ENCODE measurements at regions not wholly inside any gene's neighbourhood (a gene's known extent, or its start where the extent isn't known, plus 50 kb on each side); places are given as distances from the start of the nearest gene placed in this dataset.
"Not testable (repeated sequence)": the region's sequence is repeated elsewhere in the genome, so short reads cannot be mapped to it uniquely, and the experiment has no call there.

GRCh38 chr13:44698066-44698465 is 121.9 kb upstream of the TSC22D1 start:
- peak; percentile 52 for DNase-seq

DNA sequence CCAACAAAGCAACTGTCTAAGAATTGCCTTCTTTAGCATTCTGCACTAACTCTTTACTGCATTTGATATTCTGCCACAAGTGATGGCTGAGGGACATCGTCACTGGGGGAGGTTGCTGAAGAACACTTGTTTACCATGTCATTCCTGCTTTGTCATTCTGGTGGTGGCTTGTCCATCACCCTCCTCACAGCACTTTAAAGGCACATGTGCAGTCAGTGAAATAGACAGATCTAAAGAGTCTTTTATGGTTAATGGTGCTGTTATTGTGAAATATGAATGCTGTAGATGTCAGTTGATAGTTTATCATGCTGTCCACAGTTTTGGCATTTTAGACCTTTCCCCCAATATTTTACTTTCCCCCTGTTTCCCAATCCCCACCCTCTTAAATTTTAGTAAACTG is 120.9 kb upstream of the TSC22D1 start:
- no peak for DNase-seq

GRCh38 chr13:44695520-44695919 is 119.4 kb upstream of the TSC22D1 start:
- DNase-seq, result no peak

GRCh38 chr13:44694842-44695241 is 118.7 kb upstream of the TSC22D1 start:
- no peak for DNase-seq

DNA sequence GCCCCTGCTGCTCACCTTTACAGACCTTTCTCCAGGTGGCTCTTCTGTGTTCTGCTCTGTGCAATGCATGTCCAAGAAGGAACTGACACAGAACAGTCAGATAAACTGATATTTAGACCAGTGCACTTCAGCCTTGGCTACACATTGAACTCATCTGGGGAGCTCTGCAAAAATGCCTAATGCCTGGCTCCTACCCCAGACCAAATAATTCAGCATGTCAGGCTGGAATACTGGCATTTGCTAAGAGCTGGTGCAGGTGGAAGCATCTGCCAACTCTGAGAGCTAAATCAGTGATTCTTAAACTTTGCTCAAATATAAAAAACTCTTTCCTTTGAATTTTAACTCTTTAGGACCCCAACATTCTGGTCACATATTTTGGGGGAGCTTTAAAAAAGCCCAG is 118.2 kb upstream of the TSC22D1 start:
- no peak for DNase-seq

GRCh38 chr13:44693156-44693764 is 117.1 kb upstream of the TSC22D1 start:
- DNase-seq, result no peak

- DNase-seq, result no peak
These were observed 116.1 kb upstream of the TSC22D1 start for GRCh38 chr13:44692173-44692713.

DNA sequence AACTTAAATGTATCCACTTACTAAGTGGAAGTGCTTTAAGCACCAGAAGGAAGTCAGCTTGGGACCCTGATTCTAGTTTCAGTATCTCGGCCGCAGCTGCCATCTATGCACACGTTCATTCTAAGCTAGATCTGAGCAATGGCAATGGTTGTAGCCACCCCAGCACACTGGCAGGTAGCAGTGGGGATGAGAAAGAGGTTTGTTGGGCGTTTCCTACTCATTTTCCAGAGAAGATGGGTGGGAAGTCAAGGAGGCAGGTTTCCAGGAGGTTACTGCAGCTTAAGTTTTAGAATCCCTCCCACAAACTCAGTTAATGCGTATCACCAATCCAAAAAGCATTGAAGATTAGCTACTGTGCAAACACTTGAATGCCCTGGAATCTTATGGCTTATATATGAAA is 114.2 kb upstream of the TSC22D1 start:
- DNase-seq, result no peak

DNA sequence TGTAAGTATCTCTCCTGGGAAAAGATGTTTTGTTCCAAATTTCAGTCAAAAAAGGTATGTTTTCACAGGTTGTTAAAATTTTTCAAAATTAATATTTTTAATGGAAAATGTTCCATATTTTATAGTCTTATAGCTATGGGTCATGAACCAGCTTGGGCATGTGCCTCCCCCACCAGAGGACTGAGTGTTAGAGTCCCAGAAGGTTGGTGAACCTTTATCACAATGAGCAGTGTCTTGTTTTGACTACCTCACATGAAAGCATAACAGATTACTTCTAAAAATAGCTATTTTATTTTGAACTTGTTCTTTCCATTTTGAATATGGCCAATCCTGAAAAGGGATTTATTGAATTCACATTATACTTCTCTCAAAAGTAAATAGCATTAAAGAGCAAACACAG is 112.5 kb upstream of the TSC22D1 start:
- no peak for DNase-seq

GRCh38 chr13:44686531-44686934 is 110.4 kb upstream of the TSC22D1 start:
- no peak for DNase-seq

GRCh38 chr13:44685641-44686040 is 109.5 kb upstream of the TSC22D1 start:
- no peak for DNase-seq

- DNase-seq, result not testable (repeated sequence)
These were observed 106.3 kb upstream of the TSC22D1 start for GRCh38 chr13:44682416-44682815.

- no peak for DNase-seq
These were observed 104.7 kb upstream of the TSC22D1 start for GRCh38 chr13:44680746-44681355.

DNA sequence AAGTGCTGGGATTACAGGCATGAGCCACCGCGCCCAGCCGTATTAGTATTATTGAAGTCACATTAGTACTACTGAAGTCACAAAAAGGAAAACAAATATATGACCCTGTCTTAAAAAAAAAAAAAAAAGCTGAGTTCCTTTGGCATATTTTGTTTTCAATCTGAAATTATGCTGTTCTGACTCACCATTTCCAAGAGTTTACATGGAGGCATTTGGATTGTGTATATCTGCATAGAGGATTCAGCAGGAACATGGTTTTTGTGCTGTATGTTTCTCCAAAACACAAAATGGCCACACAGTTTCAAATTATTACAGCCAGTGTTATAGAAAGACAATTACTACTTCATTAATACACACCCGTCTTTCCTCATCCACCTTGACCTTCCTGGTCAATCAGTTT is 103.5 kb upstream of the TSC22D1 start:
- no peak for DNase-seq

DNA sequence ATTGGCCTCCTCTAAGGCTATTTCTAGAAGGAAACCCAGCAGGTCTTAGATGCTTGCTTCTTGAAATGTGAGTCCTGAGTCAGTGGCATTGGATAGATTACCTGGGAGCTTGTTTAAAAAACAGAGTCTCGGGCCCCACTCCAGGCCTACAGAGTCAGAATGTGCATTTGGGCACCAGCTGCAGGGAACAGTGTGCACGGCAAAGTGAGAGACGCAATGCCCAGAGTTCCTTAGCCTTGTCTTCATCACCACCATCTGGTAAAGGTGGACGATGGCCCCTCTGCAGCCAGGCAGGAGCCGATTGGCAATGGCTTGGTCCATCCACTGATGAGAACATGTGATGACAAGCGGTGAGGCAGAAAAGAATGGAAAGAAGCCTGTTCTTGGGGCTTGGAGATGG is 102.1 kb upstream of the TSC22D1 start:
- DNase-seq, result no peak

DNA sequence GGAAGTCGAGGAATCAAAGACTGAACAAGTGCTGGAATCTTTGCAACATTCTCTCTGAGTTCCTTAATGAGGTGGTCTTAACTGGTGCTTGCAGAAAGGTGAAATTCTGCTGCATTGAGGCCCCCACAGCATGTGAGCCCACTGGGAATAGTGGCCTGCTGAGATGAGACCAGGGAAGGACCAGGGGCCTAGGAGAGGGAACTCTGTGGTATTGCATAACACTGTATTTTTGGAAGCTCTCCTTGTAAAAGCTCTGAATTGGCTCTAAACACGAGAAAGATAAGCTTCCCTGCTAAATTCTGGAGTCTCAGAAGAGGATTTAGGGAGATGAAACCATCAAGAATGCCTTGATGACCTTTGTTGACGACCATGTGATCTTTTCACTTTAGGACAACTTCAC is 100.4 kb upstream of the TSC22D1 start:
- DNase-seq, result no peak

GRCh38 chr13:44669534-44669933 is 93.4 kb upstream of the TSC22D1 start:
- no peak for DNase-seq

DNA sequence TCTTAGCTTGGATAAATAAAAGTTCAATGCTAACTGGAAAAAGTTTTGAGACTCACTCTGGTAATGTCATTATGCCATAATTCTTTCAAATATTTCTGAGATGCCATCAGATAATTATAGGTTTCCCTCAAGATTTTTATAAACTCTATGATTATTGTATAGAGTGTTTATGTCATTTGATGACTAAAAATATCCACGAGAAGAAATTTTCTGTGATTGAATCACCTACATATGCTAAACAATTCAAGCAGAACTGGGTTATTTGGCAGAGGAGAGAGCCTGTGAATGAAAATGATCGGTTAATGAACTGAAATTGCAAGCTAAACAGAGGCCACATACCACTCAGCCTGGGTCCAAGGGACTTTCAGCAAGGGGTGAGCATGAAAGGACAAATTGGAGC is 92.6 kb upstream of the TSC22D1 start:
- DNase-seq, result no peak

DNA sequence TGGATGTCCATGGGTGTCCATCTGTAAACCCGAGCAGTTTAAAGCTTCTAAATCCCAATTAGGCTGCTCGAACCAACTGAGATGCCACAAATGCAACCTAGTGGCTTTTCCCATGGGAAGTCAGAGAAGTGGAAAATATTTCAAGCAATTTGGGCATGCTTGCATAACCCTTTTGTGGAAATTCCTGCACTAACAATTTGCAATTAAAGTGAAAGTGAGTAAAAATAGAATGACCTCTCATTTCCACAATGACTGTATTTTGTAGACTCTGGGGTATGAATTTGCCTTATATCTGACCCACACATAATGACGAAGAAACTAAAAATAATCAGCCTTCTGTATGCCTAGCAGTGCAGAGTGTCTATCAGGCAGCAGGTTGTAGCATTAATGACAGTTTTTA is 91.8 kb upstream of the TSC22D1 start:
- DNase-seq, result no peak

- DNase-seq, result not testable (repeated sequence)
These were observed 90.4 kb upstream of the TSC22D1 start for GRCh38 chr13:44666538-44666937.

GRCh38 chr13:44664308-44664707 is 88.2 kb upstream of the TSC22D1 start:
- no peak for DNase-seq

DNA sequence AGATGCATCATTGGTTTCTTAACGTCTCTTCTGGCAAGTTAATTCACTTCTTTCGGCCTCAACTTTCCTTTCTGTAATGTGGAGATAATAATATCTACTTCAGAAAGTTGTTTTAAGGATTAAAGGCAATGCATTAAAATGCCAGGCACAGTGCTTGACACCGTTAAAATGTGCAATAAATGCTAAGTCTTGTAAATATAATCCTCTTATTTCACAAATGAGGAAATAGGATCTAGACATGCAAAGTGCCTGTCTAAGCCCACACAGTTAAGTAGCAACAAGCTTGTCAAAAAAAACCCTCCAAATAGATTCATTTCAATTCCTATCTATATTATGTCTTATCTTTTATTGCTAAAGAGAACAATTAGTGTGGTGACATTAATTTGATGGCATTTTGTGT is 86.4 kb upstream of the TSC22D1 start:
- DNase-seq, result no peak

DNA sequence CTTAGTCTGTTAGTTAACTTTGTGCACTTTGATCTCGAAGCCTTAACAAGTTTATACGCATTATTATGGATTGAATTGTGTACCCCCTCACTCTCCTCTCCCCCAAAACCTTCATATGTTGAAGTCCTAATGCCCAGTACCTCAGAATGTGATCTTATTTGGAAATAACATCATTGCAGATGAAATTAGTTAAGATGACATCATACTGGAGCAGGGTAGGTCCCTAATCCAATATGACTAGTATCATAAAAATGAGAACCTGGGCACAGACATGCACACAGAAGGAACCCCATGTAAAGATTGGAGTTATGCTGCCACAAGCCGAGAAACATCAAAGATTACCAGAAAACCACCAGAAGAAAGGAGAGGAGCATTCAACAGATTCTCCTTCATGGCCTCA is 85.8 kb upstream of the TSC22D1 start:
- no peak for DNase-seq

- DNase-seq, result no peak
These were observed 83.9 kb upstream of the TSC22D1 start for GRCh38 chr13:44660050-44660449.

Data from midbrain (tissue), 1 donor.